NT2/D1 (cell line): ENCODE measurements at regions not wholly inside any gene's neighbourhood (a gene's known extent, or its start where the extent isn't known, plus 50 kb on each side); places are given as distances from the start of the nearest gene placed in this dataset.
"Not testable (repeated sequence)": the region's sequence is repeated elsewhere in the genome, so short reads cannot be mapped to it uniquely, and the experiment has no call there.

Source experiments
- DNase-seq: peaks from one replicate; pipeline ENCODE4 v3.0.0-alpha.2; 2011; ENCODE audit warnings: low read depth, low spot score
- H3K27me3 ChIP-seq: 2 replicates; pipeline ENCODE4 v1.6.0; 2011; ENCODE audit warnings: mild to moderate bottlenecking; ENCODE audit not compliant: insufficient read length, insufficient read depth
- H3K36me3 ChIP-seq: 2 replicates; pipeline ENCODE4 v1.6.1; 2011; ENCODE audit warnings: mild to moderate bottlenecking, low read length, mixed read lengths; ENCODE audit not compliant: insufficient read depth, insufficient read length
- H3K4me1 ChIP-seq: 2 replicates; pipeline ENCODE4 v1.5.1; 2011; ENCODE audit not compliant: insufficient read depth, insufficient read length
- H3K4me3 ChIP-seq: 2 replicates; pipeline ENCODE4 v1.5.1; 2011; ENCODE audit warnings: low read depth; ENCODE audit not compliant: insufficient read length
- H3K9ac ChIP-seq: 2 replicates; pipeline ENCODE4 v1.6.0; 2011; ENCODE audit warnings: low read depth; ENCODE audit not compliant: insufficient read length
- H3K9me3 ChIP-seq: 2 replicates; pipeline ENCODE4 v1.5.1; 2011; ENCODE audit warnings: mild to moderate bottlenecking, low read length; ENCODE audit not compliant: insufficient read depth
- SUZ12 ChIP-seq: IDR thresholded peaks from 2 replicates; pipeline ENCODE4 v1.6.1; 2011; ENCODE audit not compliant: insufficient read length, insufficient read depth; ENCODE audit errors: extremely low read depth
- YY1 ChIP-seq: IDR thresholded peaks from 2 replicates; pipeline ENCODE4 v1.6.1; 2011; ENCODE audit not compliant: insufficient read length, insufficient read depth
- ZNF274 ChIP-seq: IDR thresholded peaks from 2 replicates; pipeline ENCODE4 v1.6.1; 2011; ENCODE audit warnings: mild to moderate bottlenecking, low read depth, low read length

- H3K9ac ChIP-seq: no peak overlapping the region
- H3K27me3 ChIP-seq: no peaks in the 10 kb centered on the region
- TF ChIP-seq SUZ12: no peak
- no peak for TF ChIP-seq YY1
- no peak for TF ChIP-seq ZNF274
- H3K4me3 ChIP-seq: no peak overlapping the region
- H3K9me3 ChIP-seq: no peaks in the 10 kb centered on the region
- DNase-seq: no peak
- H3K36me3 ChIP-seq: no peaks in the 10 kb centered on the region
- H3K4me1 ChIP-seq: no peaks in the 10 kb centered on the region
Measured at GRCh38 chr1:58058323-58058722, 488.2 kb downstream of the OMA1 start.

- Histone ChIP-seq H3K36me3 (no peaks in the 10 kb centered on the region), H3K4me3 (no peak overlapping the region), H3K27me3 (no peaks in the 10 kb centered on the region), H3K4me1 (no peaks in the 10 kb centered on the region), H3K9me3 (no peaks in the 10 kb centered on the region), H3K9ac (no peak overlapping the region)
- DNase-seq: no peak
- TF ChIP-seq ZNF274 (no peak), SUZ12 (no peak), YY1 (no peak)
Measured at GRCh38 chr1:58057826-58058225, 488.7 kb downstream of the OMA1 start.

GRCh38 chr1:58051187-58051586, 495.3 kb downstream of the OMA1 start:
- H3K27me3 ChIP-seq, H3K9ac ChIP-seq, H3K4me3 ChIP-seq, H3K36me3 ChIP-seq, H3K4me1 ChIP-seq, DNase-seq: not testable (repeated sequence)
- H3K9me3 ChIP-seq: peaks cover 10% of the 10 kb centered on the region

GRCh38 chr1:58047265-58047858, 499.2 kb downstream of the OMA1 start:
- DNase-seq: no peak
- Histone ChIP-seq H3K4me1 (no peaks in the 10 kb centered on the region), H3K36me3 (no peaks in the 10 kb centered on the region), H3K4me3 (no peak overlapping the region), H3K9ac (no peak overlapping the region), H3K27me3 (no peaks in the 10 kb centered on the region), H3K9me3 (peaks cover 10% of the 10 kb centered on the region)
- TF ChIP-seq YY1 (no peak), ZNF274 (no peak), SUZ12 (no peak)

- no peaks in the 10 kb centered on the region for H3K36me3 ChIP-seq
- H3K27me3 ChIP-seq: no peaks in the 10 kb centered on the region
- no peak overlapping the region for H3K9ac ChIP-seq
- no peak for TF ChIP-seq SUZ12
- TF ChIP-seq YY1: no peak
- H3K4me1 ChIP-seq: no peaks in the 10 kb centered on the region
- no peak for DNase-seq
- H3K9me3 ChIP-seq: peaks cover 21% of the 10 kb centered on the region
- H3K4me3 ChIP-seq: no peak overlapping the region
Measured at GRCh38 chr1:58045094-58045705, 501.3 kb downstream of the OMA1 start.

- Histone ChIP-seq H3K4me1 (no peaks in the 10 kb centered on the region), H3K4me3 (no peak overlapping the region), H3K27me3 (no peaks in the 10 kb centered on the region), H3K9ac (no peak overlapping the region), H3K36me3 (no peaks in the 10 kb centered on the region), H3K9me3 (peaks cover 10% of the 10 kb centered on the region; the same call in 1 of the 2 replicates)
- TF ChIP-seq YY1 (no peak), SUZ12 (no peak), ZNF274 (no peak)
- DNase-seq: no peak
Measured at GRCh38 chr1:58041621-58042020, 504.9 kb downstream of the OMA1 start.

GRCh38 chr1:58038574-58038973, 508.0 kb downstream of the OMA1 start:
- Histone ChIP-seq H3K27me3 (no peaks in the 10 kb centered on the region), H3K36me3 (no peaks in the 10 kb centered on the region), H3K9me3 (peaks cover 10% of the 10 kb centered on the region; the same call in 1 of the 2 replicates), H3K4me1 (peaks cover 4% of the 10 kb centered on the region), H3K4me3 (no peak overlapping the region), H3K9ac (no peak overlapping the region)
- TF ChIP-seq YY1 (no peak), ZNF274 (no peak), SUZ12 (no peak)
- DNase-seq: no peak
